IPS-18c (cell line): ENCODE measurements at regions not wholly inside any gene's neighbourhood (a gene's known extent, or its start where the extent isn't known, plus 50 kb on each side); places are given as distances from the start of the nearest gene placed in this dataset.
A peak's percentile ranks its signal among the peaks of the same experiment; 100 is the strongest.
"Not testable (repeated sequence)": the region's sequence is repeated elsewhere in the genome, so short reads cannot be mapped to it uniquely, and the experiment has no call there.

ENCODE experiments used
- H3K4me3 ChIP-seq: 2 replicates; pipeline ENCODE4 v1.7.0; 2013; ENCODE audit warnings: low read depth, mild to moderate bottlenecking, low read length, moderate library complexity; ENCODE audit not compliant: insufficient read depth
- H3K9me3 ChIP-seq: one replicate; pipeline ENCODE4 v1.6.1; 2013; ENCODE audit warnings: mild to moderate bottlenecking, low read length, moderate library complexity; ENCODE audit not compliant: control insufficient read depth, insufficient read depth

GRCh38 chr2:173571021-173571821 lies 216.5 kb downstream of the CDCA7 start:
- Histone ChIP-seq H3K4me3 (no peak overlapping the region), H3K9me3 (no peaks in the 10 kb centered on the region)

GRCh38 chr2:173571887-173572680 lies 217.4 kb downstream of the CDCA7 start:
- H3K4me3 ChIP-seq: no peak overlapping the region

GRCh38 chr2:173572848-173573247 lies 218.2 kb downstream of the CDCA7 start:
- Histone ChIP-seq H3K4me3 (no peak overlapping the region), H3K9me3 (no peaks in the 10 kb centered on the region)

More at GRCh38 chr2:173571887-173572680, 217.4 kb downstream of the CDCA7 start:
- H3K9me3 ChIP-seq: no peaks in the 10 kb centered on the region

- not testable (repeated sequence) for H3K9me3 ChIP-seq, H3K4me3 ChIP-seq
These were observed 219.1 kb downstream of the CDCA7 start for GRCh38 chr2:173573782-173574181.

- H3K4me3 ChIP-seq: no peak overlapping the region
- no peaks in the 10 kb centered on the region for H3K9me3 ChIP-seq
These were observed 219.8 kb downstream of the CDCA7 start for GRCh38 chr2:173574324-173575112.

- no peaks in the 10 kb centered on the region for H3K9me3 ChIP-seq
- H3K4me3 ChIP-seq: no peak overlapping the region
These were observed 223.9 kb downstream of the CDCA7 start for GRCh38 chr2:173578404-173579107.

GRCh38 chr2:173580351-173580750 lies 225.7 kb downstream of the CDCA7 start:
- no peaks in the 10 kb centered on the region for H3K9me3 ChIP-seq
- no peak overlapping the region for H3K4me3 ChIP-seq

GRCh38 chr2:173580956-173581355 lies 226.3 kb downstream of the CDCA7 start:
- Histone ChIP-seq H3K4me3 (no peak overlapping the region), H3K9me3 (no peaks in the 10 kb centered on the region)

- H3K4me3 ChIP-seq: no peak overlapping the region
- no peaks in the 10 kb centered on the region for H3K9me3 ChIP-seq
These were observed 228.5 kb downstream of the CDCA7 start for GRCh38 chr2:173583196-173583595.

GRCh38 chr2:173584000-173584399 lies 229.3 kb downstream of the CDCA7 start:
- H3K9me3 ChIP-seq: no peaks in the 10 kb centered on the region
- H3K4me3 ChIP-seq: no peak overlapping the region

- Histone ChIP-seq H3K4me3 (no peak overlapping the region), H3K9me3 (no peaks in the 10 kb centered on the region)
These were observed 230.2 kb downstream of the CDCA7 start for GRCh38 chr2:173584676-173585458.

GRCh38 chr2:173588931-173589369 lies 234.3 kb downstream of the CDCA7 start:
- Histone ChIP-seq H3K9me3 (peaks cover 4% of the 10 kb centered on the region), H3K4me3 (no peak overlapping the region)

GRCh38 chr2:173589604-173590275 lies 235.1 kb downstream of the CDCA7 start:
- no peak overlapping the region for H3K4me3 ChIP-seq

GRCh38 chr2:173590276-173590861 lies 235.7 kb downstream of the CDCA7 start:
- no peak overlapping the region for H3K4me3 ChIP-seq
- H3K9me3 ChIP-seq: peaks cover 8% of the 10 kb centered on the region

More at GRCh38 chr2:173589604-173590275, 235.1 kb downstream of the CDCA7 start:
- H3K9me3 ChIP-seq: peaks cover 8% of the 10 kb centered on the region

- Histone ChIP-seq H3K9me3 (peaks cover 8% of the 10 kb centered on the region), H3K4me3 (peak overlapping the region; percentile 5; the same call in 1 of the 2 replicates)
These were observed 238.4 kb downstream of the CDCA7 start for GRCh38 chr2:173593109-173593508.
